ENCODE measurements at regions not wholly inside any gene's neighbourhood (a gene's known extent, or its start where the extent isn't known, plus 50 kb on each side); places are given as distances from the start of the nearest gene placed in this dataset.

- intact Hi-C loops (cut with micrococcal nuclease) (no loop called here), dilution Hi-C loops (cut with MboI; ENCODE audit: extremely low pct_ligation_motif_present, low sequenced_read_pairs) (no loop called here)
- Histone ChIP-seq H3K36me3 (ENCODE audit: control insufficient read depth in 2 of 2, extremely low read depth in 1 of 2, insufficient read depth in 2 of 2, low read length in 2 of 2) (no peaks in the 10 kb centered on the region), H3K79me2 (ENCODE audit: control insufficient read depth, insufficient read depth, low read length) (no peaks in the 10 kb centered on the region), H3K9me3 (replicated peaks; ENCODE audit: control insufficient read depth, insufficient read depth, low read length) (peaks cover 4% of the 10 kb centered on the region), H3K4me3 (replicated peaks in 1 of 3; ENCODE audit: insufficient read depth in 1 of 3, low read depth in 1 of 3, low read length in 3 of 3) (no peak overlapping the region), H3K4me2 (ENCODE audit: insufficient read depth, low read length) (no peak overlapping the region), H3K27ac (ENCODE audit: insufficient read depth, low read depth, low read length) (no peak overlapping the region), H3K9ac (replicated peaks; ENCODE audit: extremely low read depth, insufficient read depth, low read length) (no peak overlapping the region), H4K20me1 (replicated peaks; ENCODE audit: control insufficient read depth, extremely low read depth, insufficient read depth, low read length) (no peaks in the 10 kb centered on the region), H3K4me1 (ENCODE audit: control insufficient read depth, extremely low read depth, insufficient read depth, low read length) (no peaks in the 10 kb centered on the region), H2AFZ (ENCODE audit: low read depth, low read length) (no peak overlapping the region), H3K27me3 (ENCODE audit: control insufficient read depth in 2 of 2, insufficient read depth in 2 of 2, low read length in 2 of 2) (no peaks in the 10 kb centered on the region), H3K9me1 (replicated peaks; ENCODE audit: control insufficient read depth, extremely low read depth, insufficient read depth, low read length) (no peaks in the 10 kb centered on the region)
- ChIA-PET CTCF (no interaction called here), POLR2A (no interaction called here)
- no TSS peak for BruUV-seq (replicated peaks)
- TF ChIP-seq EZH2 (IDR thresholded peaks at IDR 0.05; ENCODE audit: borderline replicate concordance, low read depth, low read length, severe bottlenecking) (no peak), JUN (IDR thresholded peaks at IDR 0.05; ENCODE audit: borderline replicate concordance, insufficient read depth, insufficient read length, low read depth) (no peak), POLR2A (IDR thresholded peaks at IDR 0.05; ENCODE audit: low read depth, low read length) (no peak), FOS (IDR thresholded peaks at IDR 0.05; ENCODE audit: borderline replicate concordance, insufficient read depth, low read length) (no peak), MAX (IDR thresholded peaks at IDR 0.05; ENCODE audit: insufficient read depth, insufficient read length) (no peak), CTCF (IDR thresholded peaks at IDR 0.05; ENCODE audit: extremely low read depth in 1 of 2, insufficient read depth in 1 of 2, low read depth in 1 of 2, low read length in 2 of 2) (no peak), MYC (IDR thresholded peaks at IDR 0.05; ENCODE audit: low read depth, low read length) (no peak), GATA2 (IDR thresholded peaks at IDR 0.05; ENCODE audit: insufficient read depth, insufficient read length, low read depth, low read length) (no peak), POLR2AphosphoS5 (IDR thresholded peaks at IDR 0.05; ENCODE audit: insufficient read depth, low read depth, low read length) (no peak)
- no peak for FAIRE-seq
- DNase-seq (ENCODE audit: low read depth, low spot score): no peak
These were observed 765.5 kb downstream of the KCNJ2 start for GRCh38 chr17:70934835-70935234.

All from endothelial cell of umbilical vein (primary cell).